ENCODE measurements at regions not wholly inside any gene's neighbourhood (a gene's known extent, or its start where the extent isn't known, plus 50 kb on each side); places are given as distances from the start of the nearest gene placed in this dataset.

DNA sequence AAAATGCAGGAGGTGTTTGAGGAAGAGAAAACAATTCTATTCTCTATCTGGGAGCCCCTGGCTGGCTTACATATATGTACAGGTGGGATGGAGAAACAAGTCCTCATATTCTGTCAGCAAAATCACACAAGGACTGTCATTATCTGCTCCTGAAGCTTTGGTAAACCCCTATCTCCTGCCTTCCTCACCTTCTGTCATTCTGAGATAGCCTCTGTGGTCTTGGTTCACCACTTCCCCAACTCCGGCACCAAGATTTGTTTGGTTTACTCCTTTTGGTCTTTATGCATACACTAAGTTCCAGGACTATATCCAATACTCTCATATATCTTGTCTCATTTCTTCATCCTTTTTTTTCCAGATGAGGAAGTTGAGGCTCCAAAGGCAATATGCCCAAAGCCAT is 551.1 kb downstream of the PLPP3 start:
- H3K4me1 ChIP-seq (replicated peaks in 1 of 4; ENCODE audit: control insufficient read depth in 3 of 4, insufficient read depth in 4 of 4, low read length in 3 of 4), result no peaks in the 10 kb centered on the region
- no peak overlapping the region for H3K18ac ChIP-seq (ENCODE audit: extremely low read depth, low read length)
- H3K79me2 ChIP-seq (ENCODE audit: control insufficient read depth in 1 of 2, insufficient read depth in 2 of 2, low read length in 2 of 2), result no peaks in the 10 kb centered on the region
- no peak for FAIRE-seq
- TF ChIP-seq EP300 (IDR thresholded peaks at IDR 0.05; ENCODE audit: borderline replicate concordance in 1 of 2, low read depth in 2 of 2, low read length in 2 of 2), result no peak
- TF ChIP-seq CEBPB (IDR thresholded peaks at IDR 0.05; ENCODE audit: low read depth, low read length), result no peak
- TF ChIP-seq JUND (IDR thresholded peaks at IDR 0.05; ENCODE audit: low read length), result no peak
- TF ChIP-seq BRCA1 (IDR thresholded peaks at IDR 0.05; ENCODE audit: low read depth, low read length), result no peak
- TF ChIP-seq NANOG (IDR thresholded peaks at IDR 0.05; ENCODE audit: insufficient read depth, low read depth, low read length, poor library complexity, severe bottlenecking), result no peak
- no peak for TF ChIP-seq TEAD4 (IDR thresholded peaks at IDR 0.05; ENCODE audit: low read depth, low read length)
- no peak for TF ChIP-seq CHD1 (IDR thresholded peaks at IDR 0.05; ENCODE audit: low read depth, low read length)
- TF ChIP-seq RNF2 (IDR thresholded peaks at IDR 0.05; ENCODE audit: borderline replicate concordance, low read depth, low read length, missing control alignments, poor library complexity, severe bottlenecking), result no peak
- TF ChIP-seq CTBP2 (IDR thresholded peaks at IDR 0.05; ENCODE audit: borderline replicate concordance, insufficient read depth, insufficient read length, low read length), result no peak
- no peak for TF ChIP-seq SAP30 (IDR thresholded peaks at IDR 0.05; ENCODE audit: insufficient read depth, insufficient replicate concordance, low read length)
- TF ChIP-seq TAF7 (optimal IDR thresholded peaks at IDR 0.05; ENCODE audit: borderline replicate concordance, low read depth, low read length), result no peak
- TF ChIP-seq JUN (IDR thresholded peaks at IDR 0.05; ENCODE audit: low read depth, low read length), result no peak
- TF ChIP-seq GABPA (IDR thresholded peaks at IDR 0.05; ENCODE audit: borderline replicate concordance, insufficient read depth, low read length), result no peak
- TF ChIP-seq SUZ12 (IDR thresholded peaks at IDR 0.05; ENCODE audit: low read length), result no peak
- no peak overlapping the region for H4K8ac ChIP-seq (ENCODE audit: extremely low read depth, insufficient read depth, low read length)
- no peak overlapping the region for H2BK15ac ChIP-seq (ENCODE audit: low read length)
- H3K14ac ChIP-seq (ENCODE audit: insufficient read length), result no peak overlapping the region
- no peak overlapping the region for H3K27ac ChIP-seq (ENCODE audit: low read depth, low read length)
- no peaks in the 10 kb centered on the region for H3K79me1 ChIP-seq (ENCODE audit: low read depth, low read length)
- no peak overlapping the region for H4K91ac ChIP-seq (replicated peaks; ENCODE audit: insufficient read length, low read length)
- H4K5ac ChIP-seq (ENCODE audit: insufficient read length, low read depth, low read length), result no peak overlapping the region
- no peaks in the 10 kb centered on the region for H3K9me3 ChIP-seq (ENCODE audit: insufficient read depth in 2 of 2, low read depth in 1 of 2, low read length in 1 of 2)
- H3K4ac ChIP-seq (replicated peaks; ENCODE audit: insufficient read length, low read depth, low read length), result no peak overlapping the region
- H3K23ac ChIP-seq (ENCODE audit: insufficient read length), result no peak overlapping the region
- no peak overlapping the region for H3K4me2 ChIP-seq (ENCODE audit: insufficient read depth in 1 of 2, low read depth in 2 of 2, low read length in 2 of 2)
- no peak for DNase-seq (ENCODE audit: low read depth in 1 of 2, low spot score in 2 of 2)
- H3K36me3 ChIP-seq (ENCODE audit: control insufficient read depth in 2 of 4, insufficient read depth in 4 of 4, low read length in 3 of 4), result no peaks in the 10 kb centered on the region
- POLR2A ChIA-PET (ENCODE audit: partially characterized antibody), result no interaction called here
- H2BK12ac ChIP-seq (ENCODE audit: low read depth, low read length), result no peak overlapping the region
- no peak overlapping the region for H2BK120ac ChIP-seq (replicated peaks; ENCODE audit: low read depth, low read length)
- no peaks in the 10 kb centered on the region for H3K23me2 ChIP-seq (ENCODE audit: low read depth, low read length)
- CTCF ChIA-PET (ENCODE audit: partially characterized antibody), result interaction anchor here (0.6 to 0.7 kb wide), 2 partner anchors 530 to 564 kb away, joined by 3 read pairs; no protein-coding TSS in a partner anchor
- no peak overlapping the region for H2AK5ac ChIP-seq (ENCODE audit: low read depth, low read length)
- WGBS, 2 experiments (ENCODE audit: extremely low coverage in 1 of 2, insufficient coverage in 1 of 2, insufficient read length in 1 of 2, insufficient replicate concordance in 2 of 2, low coverage in 1 of 2, low lambda C conversion rate in 2 of 2, missing lambda C conversion rate in 1 of 2), result 100% methylated on average over 1 of the region's 1 CpG; no CpG with 5 or more reads in 1 of the 2 experiments
- no peak overlapping the region for H3K9ac ChIP-seq (replicated peaks in 1 of 4; ENCODE audit: extremely low read depth in 1 of 4, low read depth in 3 of 4, low read length in 3 of 4)
- no peaks in the 10 kb centered on the region for H3K27me3 ChIP-seq (replicated peaks in 1 of 4; ENCODE audit: control insufficient read depth in 3 of 4, extremely low read depth in 1 of 4, insufficient read depth in 3 of 4, low read length in 3 of 4)
- H2BK20ac ChIP-seq (ENCODE audit: low read length), result no peak overlapping the region
- H2AFZ ChIP-seq (ENCODE audit: low read length), result no peak overlapping the region
- H3K4me3 ChIP-seq (ENCODE audit: extremely low read depth in 1 of 4, insufficient read depth in 2 of 4, low read depth in 3 of 4, low read length in 4 of 4), result no peak overlapping the region
- no peaks in the 10 kb centered on the region for H4K20me1 ChIP-seq (replicated peaks in 1 of 2; ENCODE audit: control insufficient read depth in 1 of 2, insufficient read depth in 2 of 2, low read length in 2 of 2)
- no peak overlapping the region for H3K56ac ChIP-seq (replicated peaks; ENCODE audit: insufficient read length, low read depth, low read length)
- no peak overlapping the region for H2BK5ac ChIP-seq (ENCODE audit: low read depth, low read length)
